H1 (cell line): ENCODE measurements at regions not wholly inside any gene's neighbourhood (a gene's known extent, or its start where the extent isn't known, plus 50 kb on each side); places are given as distances from the start of the nearest gene placed in this dataset.

Experiments
- CEBPB ChIP-seq: IDR thresholded peaks from 2 replicates; pipeline ENCODE4 v1.6.1; 2012; ENCODE audit warnings: low read depth, low read length
- POLR2A ChIP-seq, 2 experiments: IDR thresholded peaks; 1 replicate in 1 of 2; 2 replicates in 1 of 2; pipeline ENCODE4 v1.6.1; 2011; ENCODE audit warnings: low read depth in 2 of 2, low read length in 2 of 2, mild to moderate bottlenecking in 2 of 2; ENCODE audit errors: control extremely low read depth in 1 of 2
- POU5F1 ChIP-seq: IDR thresholded peaks from 2 replicates; pipeline ENCODE4 v1.6.1; 2011; ENCODE audit warnings: low read depth, mild to moderate bottlenecking, low read length, moderate library complexity
- RBBP5 ChIP-seq: IDR thresholded peaks from 2 replicates; pipeline ENCODE4 v1.7.1; 2012; ENCODE audit warnings: low read depth, mild to moderate bottlenecking, inconsistent platforms, low read length, moderate library complexity, borderline replicate concordance
- TEAD4 ChIP-seq: IDR thresholded peaks from 2 replicates; pipeline ENCODE4 v1.6.1; 2012; ENCODE audit warnings: low read depth, low read length, inconsistent platforms, mixed read lengths

- TF ChIP-seq TEAD4 = no peak
- TF ChIP-seq POU5F1 = no peak
- no peak for TF ChIP-seq RBBP5
- no peak for TF ChIP-seq CEBPB
- no peak for TF ChIP-seq POLR2A (IDR thresholded peaks at IDR 0.05; ENCODE audit: control extremely low read depth in 1 of 2, low read depth in 2 of 2, low read length in 2 of 2)
Observed at GRCh38 chr11:29353833-29354232, 663.0 kb downstream of the KCNA4 start (continued).
